Astrocyte of the spinal cord (primary cell): ENCODE measurements at regions not wholly inside any gene's neighbourhood (a gene's known extent, or its start where the extent isn't known, plus 50 kb on each side); places are given as distances from the start of the nearest gene placed in this dataset.

ENCODE experiments used
- DNase-seq: peaks from one replicate; pipeline ENCODE4 v3.0.0; 2011; ENCODE audit warnings: low read depth, low spot score
- H3K4me3 ChIP-seq: 2 replicates; pipeline ENCODE4 v1.5.1; 2011; ENCODE audit warnings: low read depth, mild to moderate bottlenecking, low read length, moderate library complexity
- CTCF ChIP-seq: IDR thresholded peaks from 2 replicates; pipeline ENCODE4 v1.5.1; 2012; ENCODE audit warnings: low read depth, mild to moderate bottlenecking, low read length, inconsistent platforms
- in situ Hi-C: cut with HindIII; loops from 2 replicates; pipeline ENCODE4 v1.10.0; 2017; ENCODE audit warnings: low sequenced_read_pairs

GRCh38 chr11:104666624-104667023 is 231.6 kb downstream of the CASP12 start:
- no peak for DNase-seq
- in situ Hi-C loops, result no loop called here
- no peak for TF ChIP-seq CTCF
- no peak overlapping the region for H3K4me3 ChIP-seq

- peak; percentile 29 for DNase-seq
- in situ Hi-C loops, result no loop called here
Observed at GRCh38 chr11:104665641-104666040, 232.6 kb downstream of the CASP12 start.

GRCh38 chr11:104663190-104664140 is 234.8 kb downstream of the CASP12 start:
- no peak for TF ChIP-seq CTCF
- no peak overlapping the region for H3K4me3 ChIP-seq
- in situ Hi-C loops, result no loop called here
- peak; percentile 7 for DNase-seq

More at GRCh38 chr11:104665641-104666040, 232.6 kb downstream of the CASP12 start:
- no peak overlapping the region for H3K4me3 ChIP-seq
- no peak for TF ChIP-seq CTCF

DNA sequence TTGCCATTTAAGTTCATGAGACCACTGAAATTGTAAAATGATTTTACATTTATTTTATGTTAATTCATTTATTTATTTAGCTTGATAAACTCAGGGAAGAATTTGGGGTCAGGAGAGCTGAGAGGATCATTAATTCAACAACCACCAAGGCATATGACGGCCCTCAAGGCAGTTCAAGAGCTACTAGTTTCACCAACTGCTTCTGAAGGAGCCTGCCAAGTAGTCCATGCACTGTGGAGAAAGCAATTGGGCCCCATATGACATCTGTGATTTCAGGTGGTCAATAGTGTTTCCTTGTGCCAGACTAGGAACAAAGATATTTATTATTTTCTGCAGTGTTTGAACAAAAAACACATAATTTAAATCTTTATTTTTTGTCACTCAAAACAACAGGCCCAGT is 236.4 kb downstream of the CASP12 start:
- in situ Hi-C loops, result no loop called here

DNA sequence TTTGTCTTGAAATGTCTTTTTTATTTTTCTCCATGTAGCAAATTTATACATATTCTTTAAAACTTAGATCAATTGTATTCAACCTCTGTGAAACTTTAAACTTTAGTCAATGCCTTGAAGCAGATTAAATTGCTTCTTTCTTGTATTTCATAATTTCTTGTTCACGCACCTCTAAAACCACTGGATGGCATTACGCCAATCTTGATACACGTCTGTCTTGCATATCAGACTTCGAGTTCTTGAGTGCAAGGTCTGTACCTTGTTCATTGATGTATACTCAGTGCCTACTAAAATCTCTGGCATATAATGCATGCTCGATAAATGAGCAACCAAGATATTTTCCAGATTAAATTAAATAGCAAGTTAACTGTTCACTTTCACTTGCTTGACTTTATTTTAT is 236.8 kb downstream of the CASP12 start:
- in situ Hi-C loops, result no loop called here
- no peak for TF ChIP-seq CTCF
- H3K4me3 ChIP-seq, result no peak overlapping the region
- DNase-seq, result no peak

More for the DNA sequence above, 236.4 kb downstream of the CASP12 start:
- DNase-seq, result no peak
- no peak overlapping the region for H3K4me3 ChIP-seq
- TF ChIP-seq CTCF, result no peak

GRCh38 chr11:104658177-104658576 is 240.1 kb downstream of the CASP12 start:
- in situ Hi-C loops, result no loop called here
- no peak overlapping the region for H3K4me3 ChIP-seq
- no peak for DNase-seq
- TF ChIP-seq CTCF, result no peak
